NB4 (cell line): ENCODE measurements at regions not wholly inside any gene's neighbourhood (a gene's known extent, or its start where the extent isn't known, plus 50 kb on each side); places are given as distances from the start of the nearest gene placed in this dataset.
"Not testable (repeated sequence)": the region's sequence is repeated elsewhere in the genome, so short reads cannot be mapped to it uniquely, and the experiment has no call there.

Experiments
- DNase-seq: peaks from one replicate; pipeline ENCODE4 v3.0.0; 2010; ENCODE audit warnings: low read depth
- H3K4me3 ChIP-seq: one replicate; pipeline ENCODE4 v1.5.1; 2011; ENCODE audit warnings: mild to moderate bottlenecking, low read depth, low read length, moderate library complexity
- MYC ChIP-seq: IDR thresholded peaks from 2 replicates; pipeline ENCODE4 v1.6.1; 2011; ENCODE audit warnings: low read depth, low read length
- POLR2A ChIP-seq: IDR thresholded peaks from 2 replicates; pipeline ENCODE4 v1.6.1; 2011; ENCODE audit warnings: mild to moderate bottlenecking; ENCODE audit not compliant: insufficient read length; ENCODE audit errors: extremely low read depth
- TF ChIP-seq, protein P1 (sequence below): IDR thresholded peaks from one replicate; pipeline ENCODE4 v1.5.1; 2012; ENCODE audit warnings: low read depth, low read length
- TF ChIP-seq, protein P2 (sequence below): IDR thresholded peaks from 2 replicates; pipeline ENCODE4 v1.6.1; 2011; ENCODE audit warnings: low read depth, low read length

DNA sequence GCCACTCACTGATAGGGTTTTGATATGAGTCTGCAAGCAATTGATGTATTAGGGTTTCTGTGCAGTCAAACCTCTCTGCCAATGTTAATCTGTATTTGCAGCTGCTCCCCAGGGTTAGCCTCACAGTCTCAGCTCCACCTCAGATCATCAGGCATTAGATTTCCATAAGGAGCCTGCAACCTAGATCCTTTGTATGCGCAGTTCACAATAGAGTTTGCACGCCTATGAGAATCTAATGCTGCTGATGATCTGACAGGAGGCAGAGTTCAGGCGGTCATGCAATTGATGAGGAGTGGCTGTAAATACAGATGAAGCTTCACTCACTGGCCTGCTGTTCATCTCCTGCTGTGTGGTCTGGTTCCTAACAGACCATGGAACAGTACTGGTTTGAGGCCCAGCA is 280.6 kb downstream of the PAPSS1 start:
- no peak overlapping the region for H3K4me3 ChIP-seq
- no peak for TF ChIP-seq MYC
- TF ChIP-seq, protein P1, sequence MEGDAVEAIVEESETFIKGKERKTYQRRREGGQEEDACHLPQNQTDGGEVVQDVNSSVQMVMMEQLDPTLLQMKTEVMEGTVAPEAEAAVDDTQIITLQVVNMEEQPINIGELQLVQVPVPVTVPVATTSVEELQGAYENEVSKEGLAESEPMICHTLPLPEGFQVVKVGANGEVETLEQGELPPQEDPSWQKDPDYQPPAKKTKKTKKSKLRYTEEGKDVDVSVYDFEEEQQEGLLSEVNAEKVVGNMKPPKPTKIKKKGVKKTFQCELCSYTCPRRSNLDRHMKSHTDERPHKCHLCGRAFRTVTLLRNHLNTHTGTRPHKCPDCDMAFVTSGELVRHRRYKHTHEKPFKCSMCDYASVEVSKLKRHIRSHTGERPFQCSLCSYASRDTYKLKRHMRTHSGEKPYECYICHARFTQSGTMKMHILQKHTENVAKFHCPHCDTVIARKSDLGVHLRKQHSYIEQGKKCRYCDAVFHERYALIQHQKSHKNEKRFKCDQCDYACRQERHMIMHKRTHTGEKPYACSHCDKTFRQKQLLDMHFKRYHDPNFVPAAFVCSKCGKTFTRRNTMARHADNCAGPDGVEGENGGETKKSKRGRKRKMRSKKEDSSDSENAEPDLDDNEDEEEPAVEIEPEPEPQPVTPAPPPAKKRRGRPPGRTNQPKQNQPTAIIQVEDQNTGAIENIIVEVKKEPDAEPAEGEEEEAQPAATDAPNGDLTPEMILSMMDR = no peak
- TF ChIP-seq, protein P2, sequence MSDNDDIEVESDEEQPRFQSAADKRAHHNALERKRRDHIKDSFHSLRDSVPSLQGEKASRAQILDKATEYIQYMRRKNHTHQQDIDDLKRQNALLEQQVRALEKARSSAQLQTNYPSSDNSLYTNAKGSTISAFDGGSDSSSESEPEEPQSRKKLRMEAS = no peak
- no peak for TF ChIP-seq POLR2A
- no peak for DNase-seq

DNA sequence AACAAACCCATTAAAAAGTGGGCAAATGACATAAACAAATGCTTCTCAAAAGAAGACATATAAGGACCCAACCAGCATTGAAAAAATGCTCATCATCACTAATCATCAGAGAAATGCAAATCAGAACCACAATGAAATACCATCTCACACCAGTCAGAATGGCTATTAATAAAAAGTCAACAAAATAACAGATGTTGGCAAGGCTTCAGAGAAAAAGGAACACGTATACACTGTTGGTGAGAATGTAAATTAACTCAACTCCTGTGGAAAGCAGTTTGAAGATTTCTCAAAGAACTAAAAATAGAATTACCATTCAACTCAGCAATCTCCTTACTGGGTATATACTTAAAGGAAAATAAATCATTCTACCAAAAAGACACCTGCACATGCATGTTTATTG is 283.6 kb downstream of the PAPSS1 start:
- not testable (repeated sequence) for DNase-seq

DNA sequence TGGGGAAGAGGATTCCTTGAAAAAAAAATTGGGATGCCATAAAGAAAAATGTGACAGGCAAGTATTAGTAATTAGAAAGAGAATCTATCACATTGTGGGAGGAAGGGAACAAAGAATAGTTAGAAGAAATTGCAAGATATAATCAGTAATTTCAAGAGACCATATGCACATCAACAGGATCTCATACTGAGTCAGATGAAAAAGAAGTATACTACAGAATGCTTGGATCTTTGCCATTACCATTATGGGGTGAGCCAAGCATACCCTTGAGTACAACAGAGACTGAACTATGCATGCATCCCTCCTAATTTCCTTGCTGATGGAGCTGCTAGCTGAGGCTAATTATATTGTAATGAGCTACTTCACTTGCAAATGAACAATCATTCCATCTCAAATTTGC is 287.6 kb downstream of the PAPSS1 start:
- no peak for TF ChIP-seq POLR2A
- TF ChIP-seq, protein P2 = no peak
- TF ChIP-seq, protein P1 = no peak
- no peak for TF ChIP-seq MYC
- no peak overlapping the region for H3K4me3 ChIP-seq
- no peak for DNase-seq

More for the DNA sequence above, 283.6 kb downstream of the PAPSS1 start:
- not testable (repeated sequence) for H3K4me3 ChIP-seq

DNA sequence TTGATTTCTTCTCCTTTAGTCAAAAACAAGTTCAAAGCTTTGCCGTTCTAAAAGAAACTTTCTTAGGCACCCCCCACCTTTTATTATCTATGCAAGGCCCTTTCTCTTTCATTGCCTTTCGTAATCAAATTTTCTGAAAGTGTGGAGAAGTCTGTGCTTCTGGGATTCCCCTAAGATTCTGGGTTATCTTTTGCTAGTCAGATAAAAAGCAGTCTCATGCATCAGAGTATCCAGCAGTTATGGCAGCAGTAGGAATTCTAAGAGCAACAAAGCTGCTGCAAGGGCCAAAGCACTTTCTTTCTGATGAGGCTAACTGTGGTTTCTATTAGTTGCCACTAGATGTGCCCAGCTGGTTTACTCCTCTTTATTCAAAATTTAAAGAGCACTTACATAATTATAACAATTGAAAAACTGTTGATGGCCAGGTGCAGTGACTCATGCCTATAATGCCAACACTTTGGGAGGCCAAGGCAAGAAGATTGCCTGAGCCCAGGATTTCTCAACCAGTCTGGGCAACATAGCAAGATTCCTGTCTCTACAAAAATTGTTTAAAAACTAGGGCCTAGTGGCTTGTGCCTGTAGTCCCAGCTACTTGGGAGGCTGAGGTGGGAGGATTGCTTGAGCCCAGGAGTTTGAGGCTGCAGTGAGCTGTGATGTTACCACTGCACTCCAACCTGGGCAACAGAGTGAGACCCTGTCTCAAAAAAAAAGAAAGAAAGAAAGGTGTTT is 296.2 kb downstream of the PAPSS1 start:
- no peak overlapping the region for H3K4me3 ChIP-seq
- DNase-seq = no peak
- TF ChIP-seq MYC (no peak), POLR2A (no peak)
- TF ChIP-seq, protein P2 = no peak
- TF ChIP-seq, protein P1 = no peak

DNA sequence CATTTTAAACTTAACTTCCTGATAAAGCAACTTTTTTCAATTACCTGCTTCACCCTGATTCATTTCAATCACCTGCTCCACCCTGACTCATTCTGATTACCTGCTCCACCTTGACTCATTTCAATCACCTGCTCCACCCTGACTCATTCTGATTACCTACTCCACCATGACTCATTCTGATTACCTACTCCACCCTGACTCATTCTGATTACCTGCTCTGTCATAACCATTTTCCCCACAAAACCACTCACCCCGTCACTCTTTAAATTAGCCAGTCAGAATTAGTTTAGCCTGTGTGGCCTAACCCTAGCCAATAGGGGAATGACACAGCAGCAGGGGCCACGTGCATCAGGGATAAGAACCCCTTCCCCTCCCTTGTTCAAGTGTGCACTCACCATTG is 300.5 kb downstream of the PAPSS1 start:
- DNase-seq, H3K4me3 ChIP-seq: not testable (repeated sequence)

DNA sequence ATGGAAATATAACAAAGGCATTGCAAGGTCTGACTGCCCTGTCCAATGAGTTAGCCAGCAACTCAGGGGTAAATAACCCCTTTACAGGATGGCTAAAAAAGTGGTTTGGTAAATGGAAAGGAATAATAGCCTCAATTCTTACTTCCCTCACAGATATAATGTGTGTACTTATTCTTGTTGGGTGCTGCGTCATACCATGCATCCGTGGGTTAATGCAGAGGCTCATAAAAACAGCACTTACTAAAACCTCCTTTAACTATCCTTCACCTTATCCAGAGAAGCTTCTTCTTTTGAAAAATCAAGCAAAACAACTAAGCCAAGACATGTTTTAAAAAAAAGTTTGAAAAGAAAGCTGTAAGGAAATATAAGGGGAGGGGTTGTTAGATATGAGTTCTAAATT is 301.0 kb downstream of the PAPSS1 start:
- no peak for DNase-seq
- no peak overlapping the region for H3K4me3 ChIP-seq
- TF ChIP-seq, protein P1 = no peak
- TF ChIP-seq POLR2A (no peak), MYC (no peak)
- TF ChIP-seq, protein P2 = no peak

DNA sequence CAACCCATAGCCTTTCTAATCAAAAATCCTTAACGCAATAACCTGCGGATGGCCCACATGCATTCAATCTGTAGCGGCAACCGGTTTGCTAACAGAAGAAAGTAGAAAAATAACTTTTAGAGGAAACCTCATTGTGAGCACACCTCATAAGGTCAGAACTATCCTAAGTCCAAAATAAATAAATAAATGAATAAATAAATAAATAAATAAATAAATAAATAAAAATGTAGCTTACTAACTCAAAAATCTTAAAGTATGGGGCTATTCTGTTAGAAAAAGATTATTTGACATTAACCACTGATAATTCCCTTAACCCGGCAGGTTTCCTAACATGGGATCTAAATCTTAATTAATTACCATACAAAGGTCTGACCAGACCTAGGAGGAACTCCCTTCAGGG is 304.5 kb downstream of the PAPSS1 start:
- not testable (repeated sequence) for DNase-seq, H3K4me3 ChIP-seq

DNA sequence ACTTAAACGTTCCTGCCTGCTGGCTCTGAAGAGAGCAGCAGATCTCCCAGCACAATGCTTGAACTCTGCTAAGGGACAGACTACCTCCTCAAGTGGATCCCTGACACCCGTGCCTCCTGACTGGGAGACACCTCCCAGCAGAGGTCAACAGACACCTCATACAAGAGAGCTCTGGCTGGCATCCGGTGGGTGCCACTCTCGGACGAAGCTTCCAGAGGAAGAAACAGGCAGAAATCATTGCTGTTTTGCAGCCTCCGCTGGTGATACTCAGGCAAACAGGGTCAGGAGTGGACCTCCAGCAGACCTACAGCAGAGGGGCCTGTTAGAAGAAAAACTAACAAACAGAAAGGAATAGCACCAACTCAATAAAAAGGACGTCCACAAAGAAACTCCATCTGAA is 310.2 kb downstream of the PAPSS1 start:
- not testable (repeated sequence) for H3K4me3 ChIP-seq, DNase-seq
